ENCODE measurements at regions not wholly inside any gene's neighbourhood (a gene's known extent, or its start where the extent isn't known, plus 50 kb on each side); places are given as distances from the start of the nearest gene placed in this dataset.
"Not testable (repeated sequence)": the region's sequence is repeated elsewhere in the genome, so short reads cannot be mapped to it uniquely, and the experiment has no call there.

DNA sequence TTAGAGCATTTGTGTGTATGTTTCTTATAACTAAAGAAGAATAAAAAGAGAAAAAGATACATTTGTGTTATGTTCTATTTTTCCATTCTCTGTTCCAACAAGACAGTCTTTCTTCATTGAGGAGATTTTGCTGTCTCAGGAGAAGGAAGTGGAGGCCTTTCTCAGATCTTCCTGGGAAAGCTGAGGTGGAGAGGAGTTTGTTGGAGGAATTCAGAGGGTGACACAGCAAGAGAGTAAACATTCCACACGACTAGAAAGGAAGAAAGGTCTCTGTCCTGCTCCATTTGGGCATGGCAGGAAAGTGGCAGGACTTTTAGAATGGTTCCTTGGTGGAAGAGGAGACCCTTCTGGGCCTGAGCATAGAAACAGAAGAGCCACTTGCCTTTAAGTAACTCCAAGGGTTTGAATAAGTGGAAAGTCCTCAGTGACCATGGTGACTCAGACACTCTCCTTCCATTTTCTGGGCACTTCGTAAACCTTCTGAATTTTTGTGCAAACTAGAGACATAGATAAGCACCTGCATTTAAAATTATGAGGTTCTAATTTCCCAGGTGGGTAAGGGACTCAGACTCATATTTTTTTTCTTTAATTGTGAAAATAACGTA lies 52.3 kb upstream of the COL5A2 start:
- DNase-seq, result no peak

DNA sequence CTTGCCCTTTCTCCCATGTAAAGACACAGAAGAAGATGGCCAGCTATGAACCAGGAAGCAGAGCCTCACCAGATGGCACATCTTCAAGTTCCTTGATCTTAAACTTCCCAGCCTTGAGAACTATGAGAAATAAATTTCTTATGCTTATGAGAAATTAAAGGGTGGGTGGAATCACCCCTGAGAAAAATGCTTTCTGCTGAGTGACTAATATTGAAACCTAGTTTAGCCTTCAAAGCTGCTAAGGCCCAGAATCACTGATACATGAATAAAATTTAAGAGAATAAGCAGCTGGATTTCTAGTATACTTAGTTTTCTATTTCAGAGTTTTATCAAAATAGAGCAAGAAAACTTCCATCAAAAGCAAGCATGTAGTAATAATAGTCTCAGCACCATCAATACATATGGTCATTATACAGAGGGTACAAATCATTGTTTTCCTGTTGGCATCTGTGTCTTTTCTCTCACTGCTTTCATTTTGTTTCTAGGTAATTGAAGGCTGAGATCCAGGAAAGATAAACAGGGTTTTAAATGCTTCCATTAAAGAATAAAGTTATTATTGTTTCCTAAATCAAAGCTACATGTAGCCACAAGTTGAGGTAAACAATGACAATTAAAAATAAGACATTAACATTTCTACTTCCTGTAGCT lies 53.3 kb upstream of the COL5A2 start:
- DNase-seq, result no peak

DNA sequence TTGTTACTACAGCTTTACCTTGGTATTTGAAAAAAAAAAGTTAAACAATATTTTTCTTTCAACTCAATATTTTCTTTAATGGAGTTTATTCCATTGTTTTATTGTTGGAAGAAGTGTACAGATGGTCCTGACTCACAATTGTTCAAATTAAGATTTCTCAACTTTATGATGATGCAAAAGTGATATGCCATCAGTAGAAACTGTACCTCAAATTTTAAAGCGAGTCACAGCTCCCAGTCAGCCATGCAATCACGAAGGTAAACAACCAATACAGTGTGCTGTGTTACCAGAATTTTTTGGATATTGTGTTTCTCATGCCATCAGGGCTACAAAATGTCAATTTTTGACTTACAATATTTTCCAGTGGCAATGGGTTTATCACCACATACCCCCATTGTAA lies 54.0 kb upstream of the COL5A2 start:
- no peak for DNase-seq

- no peak for DNase-seq
These were observed 55.4 kb upstream of the COL5A2 start for GRCh38 chr2:189234991-189235390.

- no peak for DNase-seq
These were observed 56.5 kb upstream of the COL5A2 start for GRCh38 chr2:189236066-189236465.

GRCh38 chr2:189238903-189239302 lies 59.3 kb upstream of the COL5A2 start:
- DNase-seq, result no peak

GRCh38 chr2:189243843-189244242 lies 64.3 kb upstream of the COL5A2 start:
- not testable (repeated sequence) for DNase-seq

GRCh38 chr2:189247276-189247675 lies 67.7 kb upstream of the COL5A2 start:
- no peak for DNase-seq

DNA sequence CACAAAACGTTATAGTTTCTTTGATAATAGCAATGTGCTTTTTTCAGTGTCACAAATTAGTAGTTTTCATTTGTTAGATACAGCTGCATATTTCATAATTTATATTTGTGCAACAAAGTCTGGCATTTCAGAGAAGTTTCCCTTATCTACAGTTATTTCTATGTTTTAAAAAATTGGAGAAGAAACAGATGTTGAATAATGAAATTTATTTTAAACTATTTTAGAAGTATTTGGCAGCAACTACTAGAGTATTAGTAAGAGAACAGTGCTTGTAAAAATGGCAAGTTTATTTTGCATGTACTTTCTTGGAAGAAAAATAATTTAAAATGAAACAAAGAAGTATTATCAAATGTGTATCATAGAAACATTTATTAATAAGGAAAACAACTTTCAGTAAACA lies 68.6 kb upstream of the COL5A2 start:
- DNase-seq, result no peak

- DNase-seq, result no peak
These were observed 69.6 kb upstream of the COL5A2 start for GRCh38 chr2:189249171-189249570.

- DNase-seq, result no peak
These were observed 70.3 kb upstream of the COL5A2 start for GRCh38 chr2:189249901-189250300.

DNA sequence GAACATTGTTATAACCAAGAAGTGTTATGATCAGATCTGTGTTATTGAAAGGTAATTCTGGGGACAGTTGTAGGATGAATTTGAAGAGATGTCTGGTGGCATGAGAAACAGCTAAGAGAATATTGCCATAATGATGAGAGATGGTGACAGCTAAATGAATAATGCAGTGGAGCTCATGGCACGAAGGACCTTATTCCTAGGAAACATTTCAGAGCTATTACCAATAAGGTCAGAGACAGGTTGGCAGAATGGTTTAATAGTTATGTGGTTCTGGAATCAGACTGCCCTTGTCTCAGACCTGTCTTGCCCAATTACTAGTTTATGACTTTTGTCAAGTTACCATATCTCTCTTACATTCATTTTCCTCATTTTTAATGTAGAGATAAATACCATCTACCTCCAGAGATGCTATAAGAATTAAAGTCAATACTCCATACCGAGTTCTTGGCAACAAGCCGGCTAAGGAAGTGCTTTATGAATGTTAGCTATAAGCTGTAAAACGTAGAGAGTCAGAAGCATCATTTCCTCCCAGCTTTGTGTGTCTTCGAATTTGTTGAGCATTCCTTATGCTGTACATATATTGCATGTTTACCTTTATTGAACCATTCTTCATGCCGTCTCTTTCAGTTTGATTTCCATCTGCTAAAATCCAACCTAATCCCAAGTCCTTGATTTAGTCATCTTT lies 73.6 kb upstream of the COL5A2 start:
- DNase-seq, result no peak

DNA sequence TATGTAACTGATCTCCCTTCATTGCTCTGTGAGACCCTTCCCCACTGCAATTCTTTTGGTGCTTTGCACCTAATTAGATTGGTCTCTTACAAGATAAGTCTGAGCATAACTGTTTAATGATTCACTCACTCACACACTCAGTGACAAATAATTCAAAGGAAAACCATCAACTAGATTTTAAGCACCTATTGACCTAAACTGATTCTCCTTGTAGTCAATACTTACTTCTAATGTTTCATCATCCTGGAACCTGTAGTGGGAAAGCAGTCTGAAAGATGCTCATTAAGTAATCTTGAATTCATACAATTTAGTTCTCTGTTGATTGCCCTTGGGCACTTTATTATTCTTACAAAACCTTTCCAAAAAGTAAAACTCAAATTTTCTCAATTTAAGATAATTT lies 74.3 kb upstream of the COL5A2 start:
- DNase-seq, result no peak

DNA sequence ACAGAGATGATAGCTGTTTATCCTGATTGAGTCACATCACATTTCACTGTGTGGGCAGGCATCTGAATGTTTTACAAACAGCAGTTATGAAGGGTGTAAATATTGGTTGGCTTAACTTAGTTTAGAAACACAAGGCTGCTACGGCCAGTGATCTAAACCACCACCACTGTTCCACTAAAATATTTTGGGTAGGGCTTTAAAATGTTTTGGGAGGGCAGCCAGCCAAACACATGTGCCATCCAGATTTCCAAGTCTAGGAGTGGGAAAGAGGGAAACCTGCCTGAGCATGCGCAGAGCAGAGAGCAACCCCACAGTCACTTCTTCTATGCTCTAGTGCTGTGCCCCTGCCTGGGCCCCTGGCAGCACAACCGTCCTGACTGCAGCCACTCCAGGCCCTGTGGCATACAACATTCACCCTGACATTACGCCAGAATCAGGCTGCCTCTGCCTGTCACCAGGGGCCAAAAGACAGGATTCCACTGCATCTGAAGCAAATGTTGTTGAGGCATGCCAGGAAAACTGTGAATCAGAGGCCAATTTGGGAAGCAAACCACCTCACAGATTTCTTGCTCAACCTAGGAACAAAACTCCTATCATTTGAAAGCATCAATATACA lies 74.8 kb upstream of the COL5A2 start:
- DNase-seq, result peak in 9 of 58 donors; percentile 0 to 10 (median 6)

GRCh38 chr2:189255711-189256110 lies 76.2 kb upstream of the COL5A2 start:
- DNase-seq, result no peak

- no peak for DNase-seq
These were observed 79.2 kb upstream of the COL5A2 start for GRCh38 chr2:189258616-189259365.

DNA sequence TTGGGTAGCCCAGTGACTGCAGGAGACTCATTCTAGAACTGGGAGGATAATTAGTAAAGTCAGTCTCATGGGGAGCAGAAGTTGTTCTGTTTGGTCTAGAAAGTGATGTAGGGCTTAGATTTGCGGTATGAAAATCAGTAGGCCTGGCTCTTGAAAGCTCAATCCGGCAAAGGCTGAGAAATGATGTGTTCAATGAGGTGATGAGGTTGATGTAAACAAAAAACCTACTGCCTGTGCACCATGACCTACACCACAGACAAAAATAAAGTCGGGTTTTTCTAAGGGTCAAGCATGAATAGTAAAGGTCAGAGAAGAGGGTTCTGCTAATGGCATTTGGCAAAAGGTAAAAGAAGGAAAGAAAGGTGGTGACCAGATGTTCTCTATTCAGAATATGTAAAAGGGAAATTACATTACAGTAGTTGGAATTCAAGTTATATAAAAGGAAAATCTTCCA lies 80.8 kb upstream of the COL5A2 start:
- no peak for DNase-seq

DNA sequence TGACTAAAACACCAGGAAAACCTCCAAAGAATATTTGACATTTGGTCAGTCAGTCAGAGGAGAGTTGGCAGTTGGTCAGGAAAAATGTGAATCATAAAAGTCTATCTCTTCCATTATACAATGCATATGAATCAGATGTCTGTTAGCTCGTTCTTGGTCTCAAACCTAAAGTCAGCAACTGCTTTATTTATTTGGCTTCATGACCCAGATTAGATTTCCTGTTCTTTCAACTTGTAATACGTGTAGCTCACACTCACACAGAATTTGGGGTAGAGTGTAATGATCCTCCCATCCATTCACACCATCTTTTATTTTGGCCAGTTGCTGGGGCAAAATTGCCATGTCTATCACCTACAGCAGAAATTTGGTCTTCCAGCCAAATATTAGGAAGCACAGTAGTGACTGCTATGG lies 81.9 kb upstream of the COL5A2 start:
- DNase-seq, result no peak

GRCh38 chr2:189261916-189262315 lies 82.4 kb upstream of the COL5A2 start:
- no peak for DNase-seq

- no peak for DNase-seq
These were observed 86.2 kb upstream of the COL5A2 start for GRCh38 chr2:189265696-189266320.

- DNase-seq, result no peak
These were observed 87.9 kb upstream of the COL5A2 start for GRCh38 chr2:189267491-189267890.
